ENCODE measurements at regions not wholly inside any gene's neighbourhood (a gene's known extent, or its start where the extent isn't known, plus 50 kb on each side); places are given as distances from the start of the nearest gene placed in this dataset.

DNA sequence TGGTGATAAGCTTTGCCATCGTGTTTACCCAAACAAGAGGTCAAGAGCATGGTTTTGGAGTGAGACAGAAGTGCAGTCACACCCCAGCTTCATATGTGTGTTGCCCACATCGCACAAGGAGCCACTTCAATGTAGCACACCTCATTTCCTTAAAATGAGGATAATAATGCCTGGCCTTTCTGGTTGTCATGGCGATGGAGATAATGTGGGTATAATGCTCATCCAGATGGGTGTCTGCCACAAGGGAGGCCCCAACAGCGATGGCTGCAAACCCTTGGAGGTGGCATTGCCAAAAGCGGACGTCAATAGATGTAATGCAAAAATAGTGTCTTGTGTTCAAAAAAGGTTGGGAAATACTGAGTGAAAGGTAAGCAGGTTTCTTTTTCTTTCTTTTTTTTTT, 83.1 kb upstream of the AJAP1 start:
- no peak for DNase-seq (ENCODE audit: low read depth in 2 of 2)

DNA sequence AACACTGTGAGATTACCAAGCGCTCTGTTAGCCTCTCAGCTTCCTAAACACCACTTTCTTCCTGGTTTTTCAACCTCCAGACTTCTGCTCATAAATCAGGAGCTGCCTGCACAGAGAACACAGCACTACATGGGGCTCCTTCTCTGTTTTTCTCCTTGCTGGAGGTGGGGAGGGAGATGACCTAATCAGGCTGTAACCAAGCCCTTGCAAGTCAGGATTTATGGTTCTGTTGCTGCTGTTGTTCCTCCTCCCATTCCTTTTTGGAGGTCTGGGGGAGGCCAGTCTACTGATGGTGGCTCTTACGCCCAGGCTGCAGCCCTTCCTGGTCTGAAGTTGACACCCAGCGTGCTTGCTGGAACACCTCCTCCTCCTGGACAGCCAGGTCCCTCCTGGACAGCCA, 80.9 kb upstream of the AJAP1 start:
- DNase-seq (ENCODE audit: low read depth in 2 of 2): no peak

DNA sequence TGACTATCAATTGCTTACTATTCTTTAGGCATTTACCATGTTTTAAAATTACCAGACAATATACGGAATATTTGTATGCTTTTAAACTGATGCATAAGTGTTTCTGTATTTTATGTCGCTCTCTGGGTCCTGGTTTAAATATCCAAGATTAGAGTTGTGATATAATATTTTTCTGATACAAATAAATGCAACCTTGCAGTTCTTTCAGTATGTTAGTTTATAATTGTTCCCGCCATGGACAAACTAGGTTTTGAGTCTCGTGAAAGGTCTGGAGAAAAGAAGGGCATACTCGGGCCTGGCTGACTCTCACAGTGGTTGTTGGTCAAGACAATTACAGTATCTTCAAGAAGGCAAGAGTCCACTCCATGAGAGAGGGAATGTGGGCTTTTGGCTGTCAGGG, 72.6 kb upstream of the AJAP1 start:
- no peak for DNase-seq (ENCODE audit: low read depth in 2 of 2)

DNA sequence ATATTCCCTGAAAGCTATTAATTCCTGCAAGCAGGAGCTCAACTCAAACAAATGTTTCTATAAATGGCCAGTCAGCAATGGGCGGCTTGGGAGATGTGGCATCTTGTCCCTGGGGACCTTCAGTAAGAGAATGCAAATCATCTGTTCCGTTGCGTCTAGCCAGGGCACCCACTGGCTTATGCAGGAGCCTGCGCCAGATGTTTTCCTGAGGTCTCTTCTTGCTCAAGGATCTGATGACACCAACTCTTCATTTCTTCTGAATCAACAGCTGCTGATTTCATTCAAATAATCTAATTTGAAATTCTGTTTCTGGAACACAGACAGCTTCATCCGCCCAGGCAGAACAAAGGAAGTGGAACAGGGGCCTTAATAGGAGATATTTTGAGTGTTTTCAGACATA, 70.0 kb upstream of the AJAP1 start:
- no peak for DNase-seq (ENCODE audit: low read depth in 2 of 2)

DNA sequence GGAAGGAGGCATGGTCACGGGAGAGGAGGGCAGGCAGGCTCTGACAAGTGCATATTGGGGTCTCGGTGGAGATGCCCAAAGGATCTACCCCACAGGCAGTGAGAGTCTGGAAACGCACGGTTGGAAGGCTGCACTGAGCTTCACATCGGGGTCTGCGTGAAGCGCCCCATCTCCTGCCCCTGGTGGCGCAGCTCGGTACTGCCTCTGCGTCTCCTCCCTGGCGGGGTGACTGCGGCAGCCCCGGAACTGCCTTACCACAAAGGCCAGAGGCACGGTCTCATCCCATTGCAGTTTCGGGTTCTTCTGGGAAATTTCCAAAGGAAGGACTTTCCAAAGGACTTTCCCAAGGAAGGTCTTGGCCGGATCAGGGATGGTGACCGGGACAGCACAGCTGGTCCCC, 69.2 kb upstream of the AJAP1 start:
- no peak for DNase-seq (ENCODE audit: low read depth in 2 of 2)

DNA sequence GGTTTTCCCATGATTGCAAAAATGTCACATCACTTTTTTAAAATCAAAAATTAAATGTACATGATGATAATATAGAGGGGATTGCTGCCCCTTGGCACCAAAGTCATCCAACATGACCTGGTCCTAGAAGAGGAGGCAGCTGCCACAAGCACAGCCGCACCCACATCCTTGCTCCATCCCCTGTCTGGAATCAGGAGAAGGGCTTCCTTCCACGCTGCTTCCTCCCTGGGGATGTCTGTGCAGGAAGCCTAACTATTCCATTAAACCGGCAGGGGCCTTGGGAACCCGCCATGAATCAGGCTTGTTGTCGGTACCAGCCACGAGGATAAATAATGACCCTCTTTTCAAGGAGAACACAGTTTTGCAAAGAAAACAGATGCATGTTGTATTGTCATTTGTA, 68.7 kb upstream of the AJAP1 start:
- no peak for DNase-seq (ENCODE audit: low read depth in 2 of 2)

DNA sequence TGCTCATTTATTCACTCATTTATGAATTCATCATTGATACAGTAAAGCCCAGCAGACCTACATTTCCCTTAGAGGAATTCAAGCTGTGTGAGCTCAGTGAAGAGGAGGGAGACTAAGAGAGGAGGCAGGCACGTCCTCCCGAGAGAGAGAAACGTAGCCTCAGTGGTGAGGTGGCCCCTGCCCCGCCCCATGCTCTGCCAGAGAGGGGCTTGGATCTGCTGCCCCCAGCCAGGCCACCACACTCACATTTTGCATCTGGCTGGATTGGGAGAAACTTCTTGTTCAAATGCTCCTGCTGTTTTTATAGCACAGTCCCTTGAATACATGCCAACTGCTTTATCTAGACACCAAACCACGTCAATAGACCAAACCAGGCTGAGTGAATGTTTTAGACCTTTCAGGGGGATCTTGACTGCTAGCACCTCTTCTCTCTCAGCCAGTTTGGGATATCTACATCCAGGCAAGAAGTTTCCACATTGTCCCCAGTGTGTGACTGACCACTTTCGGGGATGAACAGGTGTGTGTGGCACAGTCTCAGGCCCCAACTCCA, 67.7 kb upstream of the AJAP1 start:
- no peak for DNase-seq (ENCODE audit: low read depth in 2 of 2)

DNA sequence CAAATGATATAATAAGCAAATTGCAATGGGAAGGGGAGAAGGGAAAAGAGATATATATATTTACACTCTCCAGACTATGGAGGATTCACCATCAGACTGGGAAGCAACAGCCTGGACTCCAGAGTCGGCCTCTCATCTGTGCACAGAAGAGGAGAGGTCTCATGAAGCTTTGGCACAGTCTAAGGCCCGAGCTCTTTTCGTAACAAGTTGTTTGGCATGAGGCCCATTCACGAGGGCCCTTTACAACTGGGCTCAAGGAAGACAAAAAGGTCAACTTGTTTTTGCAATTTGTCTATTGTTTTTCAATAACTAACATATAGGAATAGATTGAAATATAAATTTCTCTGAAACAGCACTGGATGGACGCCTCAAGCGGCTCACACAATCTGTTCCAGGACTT, 66.7 kb upstream of the AJAP1 start:
- no peak for DNase-seq (ENCODE audit: low read depth in 2 of 2)

DNA sequence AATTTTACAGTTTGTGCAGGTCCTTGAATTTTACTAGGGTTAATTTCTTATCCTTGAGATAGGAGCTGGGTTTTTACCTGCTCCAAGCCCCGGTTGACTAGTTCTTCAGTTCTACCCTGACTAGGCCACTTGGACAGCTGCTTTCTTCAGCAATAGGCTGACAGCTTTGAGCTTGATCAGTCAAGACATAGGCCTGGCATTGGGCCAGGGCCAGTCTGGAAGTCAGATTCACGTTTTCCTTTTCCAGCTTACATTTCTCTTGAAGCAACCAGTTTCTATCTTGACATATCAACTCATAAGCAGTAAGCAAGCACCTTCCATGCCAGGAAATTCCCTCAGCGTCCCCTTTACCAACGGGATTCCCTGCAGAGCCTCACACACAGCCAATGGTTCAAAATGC, 63.7 kb upstream of the AJAP1 start:
- no peak for DNase-seq (ENCODE audit: low read depth in 2 of 2)

DNA sequence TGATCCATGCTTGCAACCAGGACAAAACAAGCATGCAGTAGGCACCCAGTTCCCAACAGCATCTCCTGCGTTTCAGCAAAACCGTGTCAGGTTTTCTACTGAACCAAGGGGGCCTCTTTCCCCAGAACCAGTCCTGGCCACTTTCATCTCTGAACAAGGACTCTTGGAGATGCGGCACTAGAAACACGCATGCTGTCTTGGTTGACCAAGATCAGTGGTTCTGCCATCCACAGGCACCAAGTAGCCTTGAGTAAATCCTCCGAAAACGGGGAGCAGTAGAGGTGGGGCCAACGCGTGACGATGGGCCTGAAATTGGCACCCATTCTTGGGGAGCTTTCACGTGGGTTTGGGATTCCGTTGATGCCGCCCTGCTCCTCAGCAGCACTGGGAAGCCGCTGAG, 62.5 kb upstream of the AJAP1 start:
- no peak for DNase-seq (ENCODE audit: low read depth in 2 of 2)

DNA sequence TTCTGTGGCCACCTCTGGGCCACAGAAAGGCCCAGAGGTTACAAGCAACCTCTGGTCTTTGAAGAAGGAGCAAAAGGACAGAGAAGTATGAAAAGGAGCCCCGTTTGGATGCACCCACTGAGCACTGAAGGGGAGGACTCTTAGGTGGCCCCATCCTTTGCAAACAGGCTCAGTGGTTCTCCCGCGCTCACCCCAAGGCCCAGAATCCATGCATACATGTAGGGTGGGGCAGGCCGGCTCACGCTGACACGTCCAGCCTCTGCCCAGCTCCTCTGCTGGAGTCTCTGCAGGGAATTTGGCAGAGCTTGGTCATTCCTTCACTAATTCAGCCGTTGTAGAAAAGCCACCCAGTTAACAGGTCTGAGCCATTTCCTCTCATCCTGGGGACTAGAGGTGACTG, 61.3 kb upstream of the AJAP1 start:
- no peak for DNase-seq (ENCODE audit: low read depth in 2 of 2)

DNA sequence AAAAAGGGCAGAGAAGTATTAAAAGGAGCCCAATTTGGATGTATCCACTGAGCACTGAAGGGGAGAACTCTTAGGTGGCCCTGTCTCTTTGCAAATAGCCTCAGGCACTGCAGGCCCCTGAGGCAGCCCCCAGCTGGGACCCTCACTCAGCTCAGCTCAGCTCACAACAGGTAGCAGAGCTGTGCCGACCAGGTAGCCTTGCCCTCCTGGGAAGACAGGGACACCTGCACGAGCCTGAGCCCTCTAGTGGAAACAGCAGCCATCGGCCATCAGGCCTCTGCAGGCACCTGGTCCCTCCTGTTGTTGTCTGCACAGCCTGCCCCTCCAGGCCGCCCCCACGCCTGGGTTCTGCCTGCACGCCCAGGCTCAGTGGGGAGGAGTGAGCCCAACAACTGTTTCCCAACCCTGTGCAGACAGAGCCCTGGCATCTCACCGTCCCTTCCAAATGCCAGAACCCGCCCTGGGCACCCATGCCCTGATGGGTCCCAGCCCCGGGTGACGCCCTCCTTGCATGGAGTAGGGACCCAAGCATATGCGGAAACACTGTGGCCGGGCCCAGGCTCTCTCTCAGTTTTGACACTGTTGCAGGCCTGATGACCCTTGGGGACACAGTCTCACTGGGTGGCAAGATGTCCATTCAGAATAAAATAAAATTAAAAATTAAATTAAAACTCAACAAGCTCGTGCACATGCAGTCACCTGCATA, 60.0 kb upstream of the AJAP1 start:
- DNase-seq (ENCODE audit: low read depth in 2 of 2): no peak

DNA sequence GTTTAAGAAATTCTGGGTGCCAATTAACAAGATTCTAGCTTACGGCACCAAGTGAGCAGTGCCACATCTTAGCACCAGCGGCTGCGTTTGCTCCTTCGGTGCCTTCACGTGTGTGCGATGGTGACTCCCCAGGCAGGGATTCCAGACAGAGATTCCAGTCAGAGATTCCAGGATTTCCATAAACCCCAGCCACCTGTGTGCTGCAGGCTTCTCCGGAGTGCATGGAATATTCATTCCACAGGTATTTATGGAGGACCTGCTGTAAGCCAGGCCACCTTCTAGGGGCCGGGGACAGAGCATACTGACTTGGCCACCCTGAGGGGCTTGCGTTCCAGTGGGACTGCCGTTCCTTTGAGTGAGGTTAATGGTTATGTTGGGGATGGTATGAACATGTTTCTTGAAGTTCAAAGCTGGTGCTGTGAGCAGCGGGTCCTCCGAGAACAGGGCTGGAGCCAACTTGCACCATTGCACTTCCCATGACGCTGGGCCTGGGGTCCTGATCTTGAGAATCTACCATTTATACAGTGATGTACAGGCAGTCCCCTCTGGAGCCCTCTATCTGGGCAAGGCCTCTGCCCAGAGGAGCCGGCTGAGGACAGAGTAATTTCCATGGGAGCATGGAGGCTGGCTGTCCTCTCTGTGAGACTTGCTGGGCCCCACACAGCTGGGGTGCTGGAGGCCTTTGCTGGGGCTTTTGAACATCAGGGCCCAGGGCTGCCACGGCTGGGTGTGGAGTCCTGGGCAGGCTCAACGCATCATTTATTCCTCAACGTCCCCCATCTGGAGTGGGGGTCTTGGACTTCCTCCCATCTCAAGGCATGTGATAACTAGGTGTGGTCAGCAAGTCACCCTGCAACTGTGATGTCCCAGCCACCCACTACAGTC, 58.8 kb upstream of the AJAP1 start:
- DNase-seq (ENCODE audit: low read depth in 2 of 2): no peak

DNA sequence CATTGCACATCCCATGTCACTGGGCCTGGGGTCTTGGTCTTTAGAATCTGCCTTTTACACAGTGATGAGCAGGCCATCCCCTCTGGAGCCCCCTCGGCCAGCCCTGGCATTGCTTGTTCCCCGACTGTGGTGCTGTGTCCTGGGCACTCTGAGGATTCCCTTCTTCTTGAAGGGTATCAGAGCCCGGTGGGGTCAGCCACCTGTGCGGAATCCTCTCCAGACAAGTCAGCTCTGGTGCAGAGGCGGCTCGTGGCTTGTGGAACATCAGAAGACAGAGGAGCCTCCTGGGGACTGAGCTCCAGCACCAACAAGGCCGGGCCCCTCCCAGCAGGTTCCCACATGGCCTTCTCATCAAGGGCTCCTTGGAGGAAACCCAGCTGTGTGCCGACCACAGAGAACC, 57.9 kb upstream of the AJAP1 start:
- no peak for DNase-seq (ENCODE audit: low read depth in 2 of 2)

DNA sequence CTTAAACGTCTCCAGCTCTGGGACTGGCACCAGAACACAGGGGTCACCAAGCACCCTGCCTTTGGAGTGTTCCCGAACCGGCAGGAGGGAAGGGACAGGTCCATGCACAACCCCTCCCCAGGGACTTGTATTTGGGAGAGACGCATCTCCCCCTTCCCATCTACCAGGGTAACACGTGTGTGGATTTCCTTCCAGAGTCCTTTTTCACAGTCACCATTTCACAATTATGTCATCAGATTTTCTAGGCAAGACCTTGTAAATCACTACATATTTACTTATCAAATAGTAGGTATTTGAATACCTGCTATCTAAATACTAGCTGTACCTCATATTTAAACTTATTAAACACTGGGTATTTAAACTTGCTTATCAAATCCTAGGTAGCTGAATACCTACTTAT, 57.4 kb upstream of the AJAP1 start:
- DNase-seq (ENCODE audit: low read depth in 2 of 2): no peak

DNA sequence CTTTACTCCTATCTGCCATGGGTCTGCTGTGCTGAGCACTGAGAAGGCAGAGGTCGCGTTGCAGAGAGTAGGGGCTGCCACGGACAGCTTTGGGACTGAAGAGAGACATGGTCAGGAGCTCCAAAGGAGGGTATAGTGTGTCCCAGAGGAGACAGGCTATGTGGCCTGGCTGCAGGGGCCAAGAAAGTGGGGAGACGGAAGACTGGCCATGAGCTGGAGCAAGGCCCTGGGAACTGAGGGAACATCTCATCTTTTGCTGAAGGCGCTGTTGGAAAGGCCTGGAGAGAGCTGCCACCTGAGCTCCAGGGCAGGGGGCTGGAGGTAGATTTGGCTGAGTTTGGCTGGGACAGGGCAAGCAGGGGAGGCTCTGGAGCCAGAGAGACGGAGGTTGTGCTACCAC, 55.8 kb upstream of the AJAP1 start:
- DNase-seq (ENCODE audit: low read depth in 2 of 2): no peak

DNA sequence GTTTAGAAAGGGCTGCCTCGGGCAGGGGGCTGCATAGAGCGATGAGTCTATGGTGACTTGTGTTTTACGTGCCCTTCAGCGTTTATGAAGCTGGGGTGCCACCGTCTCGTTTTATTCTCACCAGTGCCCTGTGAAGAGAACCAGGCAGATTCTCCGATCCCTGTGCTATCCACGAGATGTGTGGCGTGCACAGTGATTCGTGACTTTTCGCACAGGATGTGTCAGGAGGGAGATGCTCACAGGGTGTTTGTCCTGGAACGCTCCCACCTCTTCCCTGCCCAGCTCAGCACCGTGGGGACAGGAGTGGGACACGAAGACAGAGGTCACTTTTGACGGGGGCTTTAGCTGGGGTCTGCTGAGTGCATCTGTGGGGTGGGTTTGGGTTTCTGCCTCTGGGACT, 54.9 kb upstream of the AJAP1 start:
- no peak for DNase-seq (ENCODE audit: low read depth in 2 of 2)

DNA sequence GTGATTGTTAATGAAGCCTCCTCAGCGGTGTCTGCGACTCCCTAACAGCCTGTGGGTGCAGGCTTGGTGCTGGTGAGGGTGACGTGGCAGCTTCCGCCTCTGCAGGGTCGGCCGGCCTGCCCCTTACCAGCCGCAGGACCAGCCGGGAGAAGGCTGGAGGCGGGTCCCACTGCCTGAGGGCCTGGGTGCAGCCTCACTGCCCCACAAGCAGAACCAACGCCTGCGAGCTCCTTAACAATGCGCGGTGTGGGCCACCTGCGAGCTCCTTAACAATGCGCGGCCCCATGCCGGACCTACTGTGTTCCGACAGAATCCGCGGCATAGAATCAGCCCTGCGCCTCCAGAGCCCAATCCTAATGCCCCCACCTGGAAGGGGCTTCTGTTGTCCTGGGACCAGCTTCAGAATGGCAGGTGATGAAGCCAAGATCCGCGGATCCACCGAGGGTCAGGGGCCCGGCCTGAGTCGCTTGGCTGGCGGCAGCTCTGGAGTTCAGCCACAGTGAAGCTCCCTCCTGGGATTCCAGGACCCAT, 54.4 kb upstream of the AJAP1 start:
- no peak for DNase-seq (ENCODE audit: low read depth in 2 of 2)

DNA sequence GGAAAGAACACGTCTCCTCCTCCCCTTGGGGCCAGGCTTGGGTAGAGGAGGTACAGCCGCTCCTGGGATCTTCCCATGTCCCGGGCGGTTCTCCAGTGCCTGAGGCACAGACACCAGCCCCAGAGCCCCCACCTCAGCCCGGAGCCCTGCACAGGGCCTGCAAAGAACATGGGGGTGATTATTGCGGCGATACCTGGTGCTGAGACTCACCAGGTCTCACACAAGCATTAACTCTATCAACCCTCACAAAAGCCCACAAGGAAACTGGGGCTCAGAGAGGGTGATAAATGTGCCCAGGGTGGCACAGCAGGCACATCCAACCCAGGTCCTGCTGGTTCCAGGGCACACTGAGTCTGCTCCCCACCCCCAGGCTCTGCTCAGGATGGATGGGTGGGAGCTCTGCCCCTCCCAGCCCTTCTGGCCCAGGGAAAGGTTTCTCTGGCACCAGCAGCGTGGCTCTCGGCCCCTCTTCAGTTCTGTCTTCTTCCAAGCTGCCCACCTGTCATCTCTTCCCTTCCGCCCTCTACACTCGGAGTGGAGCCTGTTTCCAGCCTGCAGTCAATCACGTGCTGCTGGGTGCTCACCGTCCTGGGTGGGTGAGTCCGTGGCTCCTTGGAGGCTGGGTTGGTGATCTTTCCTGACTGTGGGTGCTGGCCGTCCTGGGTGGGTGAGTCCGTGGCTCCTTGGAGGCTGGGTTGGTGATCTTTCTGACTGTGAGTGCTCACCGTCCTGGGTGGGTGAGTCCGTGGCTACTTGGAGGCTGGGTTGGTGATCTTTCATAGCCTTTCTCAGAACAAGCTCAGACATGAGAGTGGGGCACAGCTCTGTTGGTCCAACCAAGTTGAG, 53.6 kb upstream of the AJAP1 start:
- no peak for DNase-seq (ENCODE audit: low read depth in 2 of 2)

DNA sequence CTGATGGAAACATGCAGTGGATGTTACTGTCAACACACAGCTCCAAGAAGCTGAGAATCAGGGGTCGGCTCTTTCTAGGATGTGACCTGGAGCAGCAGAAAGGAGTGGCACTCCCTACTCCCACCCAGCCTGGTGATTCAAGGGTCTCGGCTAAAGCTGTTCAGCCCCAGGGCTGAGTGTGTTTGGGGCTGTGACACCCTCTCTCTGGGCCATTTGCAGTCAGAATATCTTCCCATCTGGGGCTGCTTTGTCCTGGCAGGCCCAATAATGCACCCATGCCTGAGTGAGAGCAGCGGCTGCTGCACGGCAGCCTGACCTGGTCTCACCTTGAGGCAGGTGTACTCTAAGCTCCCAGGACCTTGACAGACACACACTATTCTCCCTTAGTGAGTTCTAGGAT, 52.5 kb upstream of the AJAP1 start:
- no peak for DNase-seq (ENCODE audit: low read depth in 2 of 2)

DNA sequence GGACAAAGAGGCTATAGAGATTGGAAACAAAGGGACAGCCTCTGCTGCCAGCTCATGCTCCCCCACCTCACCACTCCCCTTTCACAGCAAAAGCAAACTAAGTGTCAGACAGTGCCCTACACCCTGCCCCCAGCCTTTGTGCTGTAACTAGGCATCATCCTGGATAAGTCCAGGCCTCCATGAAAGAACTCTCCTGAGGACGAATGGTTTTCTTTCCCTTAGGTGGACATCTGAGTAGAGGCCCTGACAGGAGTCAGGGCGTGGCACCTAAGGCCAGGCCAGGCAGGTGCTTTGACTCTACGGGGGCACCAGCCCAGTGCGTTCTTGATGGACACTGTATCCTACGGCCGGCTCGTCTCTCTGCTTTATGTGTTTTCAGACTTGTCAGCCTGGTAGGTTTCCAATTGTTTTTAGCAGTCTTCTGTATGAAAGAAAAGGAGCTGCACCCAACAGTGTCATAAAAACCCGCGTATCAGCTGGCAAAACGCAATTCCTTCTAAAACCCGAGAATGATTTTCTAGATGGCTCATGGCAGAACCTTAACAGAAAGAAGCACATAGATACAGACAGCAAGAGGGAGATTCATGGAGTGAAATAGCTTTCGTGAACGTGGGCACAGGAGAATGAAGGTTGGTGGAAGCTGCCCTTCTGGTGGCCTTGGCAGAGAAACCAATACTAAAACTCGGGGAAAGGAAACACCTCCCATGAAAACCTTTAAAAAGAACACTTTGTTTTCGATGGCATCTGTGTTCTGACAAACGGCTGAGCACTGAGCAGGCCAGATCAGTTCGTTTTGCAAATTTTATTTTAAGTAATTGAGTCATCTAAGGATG, 51.7 kb upstream of the AJAP1 start:
- DNase-seq (ENCODE audit: low read depth in 2 of 2): no peak
